Forelimb muscle (tissue), 1 donor: ENCODE measurements at regions not wholly inside any gene's neighbourhood (a gene's known extent, or its start where the extent isn't known, plus 50 kb on each side); places are given as distances from the start of the nearest gene placed in this dataset.
"Not testable (repeated sequence)": the region's sequence is repeated elsewhere in the genome, so short reads cannot be mapped to it uniquely, and the experiment has no call there.

Experiments used
- DNase-seq: peaks from one replicate; pipeline ENCODE4 v3.0.0-alpha.2; 2013; ENCODE audit warnings: low read depth

DNA sequence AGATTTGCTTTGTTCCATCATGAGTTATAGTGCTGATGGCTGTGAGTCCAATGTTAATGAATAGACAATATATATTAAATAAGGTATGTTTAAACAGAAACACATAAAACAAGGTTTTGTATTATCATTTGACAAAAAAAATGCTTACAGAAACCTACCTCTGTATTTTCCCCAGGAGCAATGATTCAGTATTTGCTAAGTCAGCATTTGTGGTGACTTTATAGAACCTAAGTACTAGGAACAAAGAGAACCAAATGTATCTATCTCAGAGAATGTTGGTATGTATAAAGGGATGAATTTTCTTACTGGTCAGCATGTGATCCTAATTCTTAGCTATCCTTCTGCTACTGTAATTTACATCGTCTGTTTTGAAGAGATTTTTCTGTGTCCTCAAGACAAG is 421.5 kb upstream of the SEL1L start:
- DNase-seq = no peak

DNA sequence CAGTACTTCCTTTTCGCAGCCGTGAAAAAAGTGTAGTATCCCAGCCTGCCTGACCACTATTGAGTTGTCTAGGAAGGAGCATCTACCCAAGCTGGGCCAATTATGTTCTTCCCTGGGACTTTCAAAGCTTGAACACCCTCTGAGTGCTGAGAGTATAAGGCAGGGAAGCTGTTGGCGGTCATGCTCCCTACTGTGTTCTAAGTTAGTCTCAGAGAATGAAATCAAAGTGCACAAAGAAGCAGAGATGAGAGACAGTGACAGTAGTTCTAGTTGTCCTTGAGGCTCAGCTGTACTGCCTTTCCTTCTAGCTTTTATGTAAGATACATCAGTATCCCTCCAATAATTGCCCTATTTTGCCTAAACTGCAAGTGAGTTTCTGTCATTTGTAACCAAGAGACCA is 427.1 kb upstream of the SEL1L start:
- DNase-seq = no peak

DNA sequence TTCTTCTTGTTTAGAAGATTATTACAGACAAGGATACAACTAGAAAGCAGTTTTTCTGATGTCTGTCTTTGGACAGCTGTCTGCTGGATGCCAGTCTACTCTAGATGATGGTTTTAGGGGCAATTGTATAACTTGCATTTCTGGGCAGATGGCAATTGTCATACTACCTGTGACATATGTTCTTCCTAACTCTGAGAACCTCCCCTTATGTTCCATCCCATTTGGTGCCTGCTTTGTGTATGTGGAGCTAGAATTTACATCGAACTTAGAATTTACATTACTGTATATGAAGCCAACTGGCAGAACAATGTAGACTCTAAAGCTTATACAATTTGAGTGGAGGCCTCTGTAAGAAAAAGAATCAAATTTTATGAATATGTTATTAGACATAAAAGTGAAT is 430.2 kb upstream of the SEL1L start:
- no peak for DNase-seq

DNA sequence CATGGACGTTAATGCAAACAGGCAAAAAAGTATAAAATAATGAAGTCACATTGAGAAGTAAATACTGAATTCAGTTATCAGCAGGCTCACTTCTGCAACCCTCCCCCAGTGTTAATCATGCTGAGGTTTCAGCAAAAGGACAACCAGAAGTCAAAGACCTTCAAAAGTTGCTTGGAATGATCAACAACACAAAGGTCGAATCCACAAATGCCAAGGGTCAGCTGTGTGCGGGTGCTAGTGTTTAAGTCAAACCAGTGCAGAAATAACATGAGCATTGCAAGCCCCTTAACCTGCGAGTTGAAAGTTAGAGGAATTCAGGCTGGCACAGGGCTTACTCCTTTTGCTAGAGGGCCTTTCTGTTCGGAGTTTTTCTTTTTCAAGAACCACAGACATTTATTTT is 436.7 kb upstream of the SEL1L start:
- no peak for DNase-seq

DNA sequence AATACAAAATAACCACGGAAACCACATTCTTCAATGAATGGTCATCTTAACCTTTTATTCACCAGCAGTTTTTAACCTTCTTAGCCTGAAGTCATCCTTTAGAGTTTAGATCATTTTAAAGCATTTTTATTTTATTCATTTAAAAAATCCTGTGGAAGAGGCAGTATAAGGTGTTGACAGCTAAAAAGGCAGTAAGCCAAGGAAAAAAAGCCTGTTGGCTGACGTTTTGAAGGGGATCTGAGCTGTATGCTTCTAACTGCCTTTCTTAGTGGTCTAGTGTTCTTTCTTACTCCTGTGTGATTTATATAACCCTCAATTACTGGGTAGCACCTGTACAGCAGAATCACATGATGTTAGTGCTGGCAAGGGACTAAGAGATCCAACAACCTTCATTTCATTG is 438.3 kb upstream of the SEL1L start:
- DNase-seq = no peak

DNA sequence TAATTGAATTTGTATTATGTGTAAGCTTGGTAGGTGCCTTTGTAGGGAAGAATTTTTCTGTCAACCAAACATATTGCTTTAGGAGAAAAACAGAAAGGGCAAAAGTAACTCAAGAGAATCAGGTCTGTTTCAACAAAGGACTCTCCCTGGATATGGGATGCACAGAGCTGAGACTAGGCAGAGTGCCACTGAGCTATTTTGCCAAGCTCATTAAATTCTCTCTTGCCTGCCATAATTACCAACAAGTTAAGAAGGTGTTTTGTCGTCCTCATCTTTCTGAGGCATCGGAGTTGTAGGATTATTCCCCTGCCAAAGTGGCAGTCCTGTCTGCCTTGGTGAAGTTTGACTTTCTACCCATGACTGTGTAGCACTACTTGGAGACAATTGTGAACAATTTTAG is 438.9 kb upstream of the SEL1L start:
- DNase-seq = no peak

DNA sequence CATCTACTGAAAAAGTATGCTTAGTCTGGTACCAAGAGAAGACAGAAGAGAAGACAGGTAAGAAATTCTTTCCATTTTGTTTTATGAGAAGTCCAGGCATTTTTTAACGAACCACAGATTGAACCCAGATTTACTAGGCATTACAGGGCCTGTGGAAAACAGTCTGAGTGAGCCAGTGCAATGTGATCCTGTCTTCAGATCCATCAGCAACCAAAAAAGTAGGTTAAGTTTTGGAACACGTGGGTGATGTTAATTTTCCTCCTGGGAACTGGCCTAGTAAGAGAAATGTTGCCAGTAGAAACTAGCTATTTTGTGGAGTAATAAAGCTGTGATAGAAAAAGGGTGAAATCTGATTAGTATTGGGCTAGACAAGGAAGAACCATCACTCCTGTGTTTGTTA is 440.9 kb upstream of the SEL1L start:
- DNase-seq = no peak

DNA sequence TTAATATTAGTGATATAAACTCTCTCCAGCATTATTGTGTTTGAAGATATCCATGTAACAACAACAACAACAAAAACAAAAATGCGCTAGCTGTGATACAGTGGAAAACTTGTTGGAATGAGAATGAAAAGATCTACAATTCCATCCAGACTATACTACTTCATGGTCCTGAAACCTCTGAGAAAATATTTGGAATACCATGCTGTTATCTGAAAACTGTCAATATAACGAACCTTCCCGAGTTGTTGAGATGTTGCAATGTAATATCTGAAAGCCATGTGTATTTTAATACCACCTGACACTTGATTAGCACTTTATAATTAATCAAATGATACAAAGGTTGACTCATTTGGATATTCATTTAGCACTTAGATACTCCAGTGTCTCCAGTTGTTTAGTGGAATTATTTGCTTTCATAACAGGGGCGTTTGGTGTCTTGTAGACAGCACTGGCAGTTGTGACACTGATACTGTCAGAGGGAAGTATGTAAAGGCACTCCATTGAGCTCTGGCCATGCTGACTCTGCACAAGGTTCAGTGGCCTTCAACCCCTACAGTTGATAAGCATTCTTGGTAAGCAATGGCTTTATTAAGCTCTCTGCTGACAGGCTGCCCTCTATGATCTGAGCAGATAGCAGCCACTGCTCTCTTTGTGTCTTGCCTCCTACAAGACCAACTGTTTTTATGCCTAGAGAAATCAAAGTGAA is 447.1 kb upstream of the SEL1L start:
- DNase-seq = no peak

DNA sequence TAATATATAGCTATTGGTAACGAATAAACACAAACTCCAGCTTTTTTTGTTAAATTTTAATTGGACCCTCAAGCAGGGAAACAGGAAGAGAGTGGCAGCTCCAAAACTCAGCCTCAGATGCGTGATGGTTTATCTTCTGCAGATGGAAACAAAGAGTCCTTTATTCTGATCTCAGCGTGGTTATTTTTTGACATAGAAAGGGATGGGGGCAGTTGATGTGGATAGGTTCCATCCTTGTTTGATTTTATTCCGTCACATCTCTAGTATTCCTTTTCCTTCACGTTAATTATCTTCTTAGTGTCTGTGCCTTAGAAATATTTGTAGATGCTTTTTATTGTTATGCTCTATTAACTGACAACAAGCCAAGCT is 447.6 kb upstream of the SEL1L start:
- no peak for DNase-seq

DNA sequence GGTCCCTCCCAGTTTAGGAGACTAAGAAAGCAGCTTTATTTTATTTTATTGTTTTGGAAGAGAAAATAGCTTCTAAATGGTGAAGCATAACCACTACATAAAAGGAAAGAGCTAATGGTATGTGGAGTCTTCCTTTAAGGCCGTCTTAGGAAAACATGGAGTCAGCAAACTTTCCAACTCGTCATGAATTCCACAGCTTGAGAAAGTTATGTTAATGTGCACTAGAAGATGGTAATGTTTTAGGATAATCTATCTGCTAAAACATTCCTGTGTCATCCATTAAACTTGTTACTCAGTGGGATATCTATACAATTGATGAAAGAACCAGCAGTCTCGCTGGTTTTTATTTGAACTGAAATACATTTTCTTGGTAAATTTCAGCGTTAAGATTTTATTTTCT is 448.4 kb upstream of the SEL1L start:
- DNase-seq = no peak

DNA sequence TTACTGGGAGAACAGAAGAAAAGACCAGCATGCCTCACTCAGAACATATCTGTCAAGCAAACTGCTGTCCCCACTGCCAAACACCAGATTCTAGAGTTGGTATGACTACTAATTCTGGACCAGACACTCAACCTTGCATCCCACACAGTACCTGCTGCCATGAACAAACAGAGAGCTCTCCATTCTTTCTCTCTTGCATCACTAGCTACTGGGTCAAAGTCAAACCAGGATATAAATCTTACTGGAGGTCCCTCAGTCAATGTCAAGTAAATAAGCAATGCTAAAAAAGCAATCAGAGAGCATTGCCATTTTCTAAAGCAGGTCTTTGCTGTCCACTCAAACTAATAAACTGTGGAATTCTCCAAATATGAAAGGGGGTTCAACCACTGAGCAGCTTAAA is 452.4 kb upstream of the SEL1L start:
- no peak for DNase-seq

DNA sequence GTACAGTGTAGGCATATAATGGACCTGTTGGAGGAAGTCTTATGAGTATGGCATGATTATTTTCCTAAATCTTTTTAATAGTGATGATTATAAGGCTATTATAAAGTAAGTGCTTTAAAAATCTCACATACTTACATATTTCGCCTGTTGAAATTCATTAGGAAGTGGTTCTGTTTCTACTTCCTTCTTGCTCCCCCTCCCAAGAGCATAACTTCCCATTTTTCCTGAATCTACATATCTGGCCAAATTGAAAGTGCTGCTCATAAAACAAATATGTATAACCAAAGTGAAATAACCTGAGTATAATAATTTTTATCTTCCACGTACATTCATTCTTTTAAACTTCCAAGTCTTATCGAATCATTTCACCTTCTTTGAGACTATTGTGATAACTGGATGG is 455.6 kb upstream of the SEL1L start:
- DNase-seq = no peak

DNA sequence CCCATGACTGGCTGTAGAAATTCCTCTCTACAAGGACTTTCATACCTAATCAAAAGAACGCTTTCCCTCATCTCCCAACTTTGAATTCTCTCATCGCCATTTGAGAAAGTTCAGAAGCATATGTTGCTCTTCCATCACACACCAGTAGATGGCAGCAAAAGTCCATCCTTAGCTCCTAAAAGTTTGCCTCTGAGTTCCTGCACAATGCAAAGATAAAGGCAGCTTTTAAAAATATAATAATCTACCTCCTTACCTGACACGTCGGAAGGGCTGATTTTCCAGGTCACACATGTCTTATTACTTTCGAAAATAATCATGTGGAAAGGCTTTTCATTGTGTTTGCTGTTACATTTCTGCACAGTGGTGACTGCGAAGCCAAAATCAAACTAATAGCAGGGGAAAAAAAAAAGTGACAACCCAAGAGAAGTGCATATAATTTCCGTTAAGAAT is 456.7 kb upstream of the SEL1L start:
- peak; percentile 57 for DNase-seq

DNA sequence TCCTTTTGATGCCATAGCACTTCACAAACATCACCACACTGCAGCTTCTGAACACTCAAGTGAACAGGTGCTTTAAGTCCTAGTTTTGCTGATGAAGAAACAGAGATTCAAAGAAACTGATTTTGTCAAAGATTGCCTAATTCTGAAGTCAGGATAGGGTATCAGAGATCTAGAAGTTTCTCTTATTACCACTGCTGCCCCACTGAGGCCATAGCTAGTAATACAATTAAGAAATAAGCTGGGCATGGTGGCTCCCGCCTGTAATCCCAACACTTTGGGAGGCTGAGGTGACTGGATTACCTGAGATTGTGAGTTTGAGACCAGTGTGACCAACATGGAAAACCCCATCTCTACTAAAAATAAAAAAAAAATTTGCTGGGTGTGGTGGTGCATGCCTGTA is 458.3 kb upstream of the SEL1L start:
- DNase-seq = no peak

DNA sequence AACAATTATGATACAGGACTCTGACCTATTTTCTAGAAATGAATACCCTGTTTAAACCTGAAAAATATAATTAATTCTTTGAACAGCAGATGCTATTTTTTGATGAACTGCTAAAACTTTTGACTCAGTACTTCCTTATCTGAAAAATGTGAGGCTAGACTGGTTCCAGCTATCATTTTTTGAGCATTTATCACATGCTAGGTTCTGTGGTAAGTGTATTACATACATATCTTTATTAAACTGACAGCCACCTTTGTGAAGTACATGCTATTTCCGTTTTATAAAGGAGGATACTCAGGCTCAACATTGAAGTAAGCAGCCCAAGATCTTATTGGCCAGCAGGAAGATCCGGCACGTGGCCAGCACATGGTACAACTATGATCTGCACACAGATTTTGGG is 459.8 kb upstream of the SEL1L start:
- no peak for DNase-seq

DNA sequence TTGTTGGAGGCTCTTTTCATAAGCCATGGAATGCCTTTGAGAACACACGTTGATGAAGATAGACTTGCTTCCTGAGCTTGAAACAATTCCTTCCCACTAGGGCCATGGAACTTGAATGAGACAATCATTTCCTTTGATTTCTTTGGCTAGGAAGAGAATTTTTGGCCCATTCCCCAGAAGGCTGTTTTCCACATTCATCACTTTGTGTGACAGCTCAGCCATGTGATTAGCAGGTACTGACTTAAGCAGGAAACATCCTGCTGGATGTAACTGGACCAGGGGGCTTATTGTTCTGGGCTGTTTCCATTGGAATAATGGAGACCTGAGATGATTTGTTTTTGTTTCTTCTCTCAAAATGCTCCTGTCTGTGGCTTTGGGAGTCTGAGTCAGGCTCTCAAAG is 469.8 kb upstream of the SEL1L start:
- DNase-seq = no peak

DNA sequence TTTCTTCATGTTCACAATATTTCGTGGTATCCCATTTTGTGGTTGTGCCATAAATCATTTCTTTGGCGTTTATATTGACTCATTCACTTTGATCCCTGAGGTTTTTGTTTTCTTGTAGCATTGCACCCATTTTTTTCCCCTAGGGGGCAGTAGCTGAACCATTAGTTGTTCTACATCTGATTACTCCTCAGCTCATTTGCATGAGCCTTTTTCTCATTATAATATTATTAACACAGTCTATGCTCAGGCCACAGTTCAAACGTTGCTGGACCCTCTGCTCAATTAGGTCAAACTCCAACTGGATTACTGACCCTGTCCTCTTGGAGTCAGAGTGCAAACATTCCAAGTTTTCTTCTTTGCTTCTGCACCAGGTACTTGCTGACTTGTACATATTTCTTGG is 475.4 kb upstream of the SEL1L start:
- DNase-seq = no peak

DNA sequence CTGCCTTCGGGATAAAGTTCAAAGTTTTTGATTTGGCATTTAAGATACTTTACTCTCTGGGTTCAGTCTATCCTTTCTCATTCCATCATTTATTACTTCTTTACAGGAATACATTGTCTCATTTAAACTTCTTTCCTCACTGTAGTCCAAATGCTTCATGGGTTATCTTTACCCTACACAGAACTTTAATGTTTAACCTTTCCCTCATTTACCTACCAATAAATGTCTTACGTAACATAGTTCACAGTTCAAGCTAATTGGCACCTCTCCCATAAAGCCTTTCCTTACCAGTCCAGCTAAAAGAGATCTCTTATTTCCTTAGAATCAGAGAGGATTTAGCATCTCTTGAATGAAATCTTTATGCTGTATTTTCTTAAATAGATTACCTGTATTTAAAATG is 476.3 kb upstream of the SEL1L start:
- no peak for DNase-seq

DNA sequence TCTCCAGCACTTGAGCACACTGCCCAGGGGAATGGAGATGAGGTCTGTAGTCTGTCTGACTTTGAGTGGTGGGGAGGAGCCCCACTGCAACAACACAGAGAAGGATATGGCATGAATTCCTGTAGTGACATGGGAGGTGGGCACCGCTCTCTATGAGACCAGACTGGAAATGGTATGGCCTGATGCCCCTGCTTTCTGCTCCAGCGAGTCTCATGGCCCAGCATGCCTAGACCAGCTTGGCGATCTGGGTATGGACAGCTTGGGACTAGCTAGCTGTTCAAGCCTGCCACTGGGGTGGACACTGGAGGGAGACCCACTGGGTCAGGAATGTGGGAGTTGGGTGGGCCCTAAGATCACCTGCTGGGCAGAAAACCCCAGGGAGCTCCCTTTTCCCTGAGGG is 477.8 kb upstream of the SEL1L start:
- DNase-seq = no peak

DNA sequence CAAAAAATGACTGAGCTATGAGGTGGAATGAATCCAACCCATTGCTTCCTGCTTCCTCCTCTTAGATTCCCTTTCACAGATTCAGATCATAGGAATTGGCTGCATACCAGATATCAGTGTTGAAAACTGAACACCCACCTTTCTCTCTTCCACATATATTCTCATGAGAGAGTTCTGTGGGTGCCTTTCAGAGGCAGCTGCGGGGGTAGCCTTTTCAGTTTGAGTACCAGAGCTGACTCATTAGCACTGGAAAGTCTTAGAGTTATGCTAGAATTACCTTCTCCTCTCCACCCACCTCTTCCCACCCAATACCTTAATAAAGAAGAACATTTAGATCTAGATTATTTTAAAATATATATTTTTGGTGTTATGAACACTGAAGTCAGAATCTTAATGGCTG is 495.4 kb upstream of the SEL1L start:
- DNase-seq = no peak

DNA sequence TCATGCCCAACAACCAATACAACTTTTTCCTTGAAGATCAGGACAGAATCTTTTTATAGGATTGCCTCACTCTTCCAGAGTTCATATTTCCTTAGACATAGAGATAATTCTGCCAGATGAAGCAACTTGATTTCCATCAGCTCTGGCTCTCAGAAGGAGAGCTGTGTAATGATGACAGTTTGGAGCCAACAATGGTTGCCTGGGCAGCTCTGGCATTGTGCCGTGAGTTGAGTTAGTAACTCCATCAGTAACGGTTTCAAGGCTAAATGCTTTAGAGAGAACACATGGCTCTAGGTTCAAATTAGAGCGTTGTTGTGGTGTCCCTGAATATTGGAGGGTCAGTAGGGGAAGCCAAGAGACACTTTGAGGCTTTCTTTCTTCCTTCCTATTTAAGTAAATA is 501.7 kb upstream of the SEL1L start:
- no peak for DNase-seq

DNA sequence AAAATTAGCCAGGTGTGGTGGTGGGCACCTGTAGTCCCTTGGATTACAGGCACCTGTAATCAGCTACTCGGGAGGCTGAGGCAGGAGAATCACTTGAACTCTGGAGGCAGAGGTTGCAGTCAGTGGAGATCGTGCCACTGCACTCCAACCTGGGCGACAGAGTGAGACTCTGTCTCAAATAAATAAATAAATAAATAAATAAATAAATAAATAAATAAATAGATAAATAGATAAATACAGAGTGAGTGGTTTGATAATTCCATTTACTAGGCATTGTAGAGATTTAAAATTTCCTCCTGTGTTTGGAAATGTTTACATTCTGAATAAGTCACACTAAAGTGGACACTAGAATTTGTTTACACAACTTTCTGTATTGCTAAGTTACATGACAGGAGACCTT is 504.4 kb upstream of the SEL1L start:
- DNase-seq = not testable (repeated sequence)

DNA sequence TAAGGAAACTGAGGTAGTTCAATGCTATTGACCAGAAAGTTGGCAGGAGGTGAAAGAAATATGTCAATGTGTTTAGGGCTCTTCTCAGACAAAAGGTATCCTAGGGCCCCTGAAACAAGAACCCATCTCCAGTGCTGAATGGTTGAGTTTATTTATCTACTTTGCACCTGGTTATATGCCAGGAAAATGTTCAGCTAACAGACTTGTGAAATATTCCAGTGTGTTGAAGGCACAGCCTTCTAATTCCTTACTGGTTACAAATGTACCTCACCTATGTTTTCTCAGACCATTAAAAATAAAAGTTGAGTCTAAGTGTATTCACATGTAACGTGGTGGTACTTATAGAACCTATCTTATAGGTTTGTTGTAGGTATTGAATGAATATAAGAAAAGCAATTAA is 511.7 kb upstream of the SEL1L start:
- DNase-seq = no peak

DNA sequence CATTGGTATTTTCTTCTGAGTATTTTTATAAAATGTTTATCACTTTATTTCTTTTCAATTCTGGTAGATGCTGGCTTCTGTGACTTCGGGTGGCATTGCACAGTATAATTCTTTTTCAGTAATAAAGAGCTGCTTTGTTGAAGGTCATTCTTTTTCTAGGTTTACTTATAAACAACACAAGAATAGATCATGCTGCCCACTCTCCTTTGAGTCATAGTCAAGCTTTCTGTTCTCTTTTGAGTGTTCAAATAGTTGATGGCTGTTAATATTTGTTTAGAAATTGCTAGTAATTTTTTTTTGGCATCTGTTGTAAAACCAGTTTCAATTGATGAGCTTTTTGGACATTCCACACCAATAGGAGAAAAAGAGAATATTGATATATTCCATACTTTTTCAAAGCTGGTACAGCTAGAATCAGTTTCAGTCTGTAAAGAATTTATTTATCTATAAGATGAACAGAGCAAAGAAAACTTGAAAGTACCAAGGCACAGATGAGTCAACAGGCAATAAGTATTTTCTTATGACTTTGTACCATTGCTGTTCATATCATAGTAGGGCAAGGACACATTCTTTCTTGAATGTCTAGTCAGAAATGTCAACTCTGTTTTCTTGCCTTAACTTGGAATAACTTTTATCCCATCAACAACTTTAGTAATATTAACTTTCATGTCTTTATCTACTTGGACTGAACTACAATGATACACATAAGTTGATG is 513.0 kb upstream of the SEL1L start:
- DNase-seq = no peak
